GM12878 (cell line): ENCODE measurements at regions not wholly inside any gene's neighbourhood (a gene's known extent, or its start where the extent isn't known, plus 50 kb on each side); places are given as distances from the start of the nearest gene placed in this dataset.

Experiments used
- ATAC-seq: fragments of 200-7000 bp; cut with Tn5 transposase; 3 replicates; pipeline ENCODE4 v1.9.1; 2020; ENCODE audit warnings: mild to moderate bottlenecking, moderate library complexity
- BruUV-seq: library from RNA; stranded (reverse); fragments of 400-500 nt; replicated peaks from 2 replicates; lab custom pipeline; 2021; lab: Mats Ljungman, UMichigan
- CTCF ChIA-PET: fragments of 300-600 bp; sonication (Branson Sonifier 250); formaldehyde crosslinking; extraction: SDS; loops from one replicate; lab custom pipeline; 2021; ENCODE audit warnings: inconsistent platforms; lab: Yijun Ruan, JAX
- POLR2A ChIA-PET: fragments of 350-600 bp; formaldehyde crosslinking; extraction: SDS; loops from one replicate; lab custom pipeline; 2021; ENCODE audit warnings: inconsistent platforms; lab: Charles Lee
- RAD21 ChIA-PET: fragments of 300-600 bp; sonication (Branson Sonifier 250); formaldehyde crosslinking; loops from one replicate; lab custom pipeline; 2023; ENCODE audit warnings: antibody characterized with exemption; ENCODE audit not compliant: unreplicated experiment; lab: Charles Lee
- SMC1A ChIA-PET: fragments of 300-600 bp; sonication (Branson Sonifier 250); formaldehyde crosslinking; loops from one replicate; lab custom pipeline; 2023; ENCODE audit not compliant: unreplicated experiment, uncharacterized antibody; lab: Charles Lee
- DNase-seq: peaks from one replicate; pipeline ENCODE4 v3.0.0-alpha.2; 2011; ENCODE audit warnings: low read depth, low spot score
- FAIRE-seq: peaks from 3 replicates; lab custom pipeline; 2011; peaks lifted over from hg19 to GRCh38; lab: Jason Lieb, UNC
- H2AFZ ChIP-seq: 2 replicates; pipeline ENCODE4 v1.6.0; 2011; ENCODE audit warnings: low read depth, low read length, control low read depth; ENCODE audit not compliant: control insufficient read depth
- H3K27ac ChIP-seq: 2 replicates; pipeline ENCODE4 v1.5.1; 2011; ENCODE audit warnings: control low read depth; ENCODE audit not compliant: control insufficient read depth, insufficient read depth
- H3K27me3 ChIP-seq, 2 experiments: replicated peaks in 1 of 2; 2 replicates each; pipeline versions ENCODE4 v1.6.0 to v1.6.1; 2011; ENCODE audit warnings: low read length in 1 of 2; ENCODE audit not compliant: control insufficient read depth in 2 of 2, insufficient read depth in 2 of 2
- H3K36me3 ChIP-seq, 2 experiments: 2 replicates each; pipeline ENCODE4 v1.5.1; 2011; ENCODE audit warnings: low read length in 1 of 2; ENCODE audit not compliant: control insufficient read depth in 2 of 2, insufficient read depth in 2 of 2
- H3K4me1 ChIP-seq: 2 replicates; pipeline ENCODE4 v1.6.1; 2011; ENCODE audit warnings: mild to moderate bottlenecking, low read length, moderate library complexity, mixed read lengths; ENCODE audit not compliant: control insufficient read depth, insufficient read depth
- H3K4me2 ChIP-seq: 2 replicates; pipeline ENCODE4 v1.6.0; 2011; ENCODE audit warnings: control low read depth; ENCODE audit not compliant: control insufficient read depth, insufficient read depth
- H3K4me3 ChIP-seq: fragments of 200-600 bp; sonication (generic); 2 replicates; pipeline ENCODE4 v1.5.1; 2016
- H3K79me2 ChIP-seq: 2 replicates; pipeline ENCODE4 v1.6.0; 2011; ENCODE audit warnings: low read length; ENCODE audit not compliant: control insufficient read depth, insufficient read depth
- H3K9ac ChIP-seq: 2 replicates; pipeline ENCODE4 v1.8.0; 2011; ENCODE audit warnings: low read length, control low read depth, mixed read lengths; ENCODE audit not compliant: control insufficient read depth, insufficient read depth
- H3K9me3 ChIP-seq: replicated peaks from 3 replicates; pipeline ENCODE4 v1.5.1; 2011; ENCODE audit warnings: mild to moderate bottlenecking, low read length; ENCODE audit not compliant: control insufficient read depth, insufficient read depth
- H4K20me1 ChIP-seq: 2 replicates; pipeline ENCODE4 v1.6.0; 2011; ENCODE audit not compliant: control insufficient read depth, insufficient read depth
- MTA3 ChIP-seq: IDR thresholded peaks from 2 replicates; pipeline ENCODE4 v1.6.1; 2012; ENCODE audit warnings: low read length, inconsistent platforms, borderline replicate concordance
- MXI1 ChIP-seq: fragments of 150-350 bp; IDR thresholded peaks from 2 replicates; pipeline ENCODE4 v1.6.1; 2011; ENCODE audit warnings: low read depth, mild to moderate bottlenecking, inconsistent platforms, low read length, improper control_type of control experiment
- NBN ChIP-seq: fragments of 450-650 bp; IDR thresholded peaks from 2 replicates; pipeline ENCODE4 v1.6.1; 2016
- NR2C2 ChIP-seq: IDR thresholded peaks from 2 replicates; pipeline ENCODE4 v1.6.1; 2011; ENCODE audit warnings: borderline replicate concordance, low read depth; ENCODE audit not compliant: control insufficient read depth, insufficient read length
- SREBF2 ChIP-seq: IDR thresholded peaks from 2 replicates; pipeline ENCODE4 v1.6.1; 2012; ENCODE audit warnings: mild to moderate bottlenecking, low read length
- WGBS: methylation state at CpG from one replicate; pipeline ENCODE4 v1.1.6; 2016; ENCODE audit warnings: low lambda C conversion rate; ENCODE audit not compliant: insufficient replicate concordance, insufficient coverage; ENCODE audit errors: missing lambda C conversion rate; 5-methylcytosine and 5-hydroxymethylcytosine counted together
- in situ Hi-C: fragments of 300-500 bp; cut with MboI; formaldehyde crosslinking; loops from 9 replicates; pipeline ENCODE4 v1.14.3; 2018; ENCODE audit warnings: mixed read lengths
- intact Hi-C: fragments of 100-400 bp; cut with micrococcal nuclease; formaldehyde crosslinking; loops from one replicate; pipeline ENCODE4 v1.14.2; 2022; ENCODE audit not compliant: unreplicated experiment
- TF ChIP-seq, protein P1 (sequence below): fragments of 150-350 bp; IDR thresholded peaks from 2 replicates; pipeline ENCODE4 v1.6.1; 2016; ENCODE audit warnings: low read depth, low read length

DNA sequence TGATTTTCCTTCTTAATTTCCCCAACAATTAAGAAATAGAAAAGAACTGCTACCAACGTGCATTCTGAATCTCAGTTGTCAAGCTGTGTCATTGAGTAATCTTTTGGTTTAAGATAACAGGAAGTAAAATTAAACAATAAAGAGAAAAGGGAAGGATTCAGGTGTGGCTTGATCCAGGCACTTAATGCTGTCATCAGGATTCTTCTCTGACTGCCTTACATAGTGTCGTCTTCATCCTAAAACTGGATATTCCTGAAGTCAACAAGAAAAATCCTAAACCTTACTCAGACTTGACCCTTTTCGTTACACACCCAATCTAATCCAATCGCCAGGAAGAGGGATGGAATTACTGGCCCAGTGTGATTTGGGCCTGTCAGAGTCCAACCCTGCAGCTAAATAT, 443.8 kb downstream of the MED13L start (continued):
- no peak for TF ChIP-seq NR2C2
- TF ChIP-seq, all 136 proteins: peak for 0

DNA sequence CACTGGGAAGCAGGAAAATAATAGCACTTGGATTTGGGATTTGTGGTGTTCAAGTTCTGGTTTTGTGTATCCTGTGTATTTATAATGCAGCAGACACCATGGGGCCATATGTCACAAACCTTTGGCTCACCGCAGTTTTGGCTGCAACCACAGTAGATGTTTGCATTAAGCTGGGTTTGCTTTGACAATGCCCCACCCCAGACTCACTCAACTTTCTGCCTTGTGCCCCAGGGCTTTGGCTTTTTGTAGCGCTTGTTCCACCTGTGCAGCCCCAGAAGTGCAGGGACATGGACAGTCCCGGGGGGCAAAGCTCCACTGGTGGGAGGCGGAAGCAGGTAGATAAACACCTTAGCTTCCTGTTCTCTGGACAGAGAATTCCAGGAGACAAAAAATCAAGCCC, 446.9 kb downstream of the MED13L start:
- no peaks in the 10 kb centered on the region for H3K27me3 ChIP-seq
- no peaks in the 10 kb centered on the region for H3K4me1 ChIP-seq
- H3K4me3 ChIP-seq, result no peak overlapping the region
- H3K9ac ChIP-seq, result no peak overlapping the region
- ChIA-PET CTCF (interaction anchor here (0.6 kb wide), 1 partner anchor 46 kb away, joined by 5 read pairs; no protein-coding TSS in a partner anchor), RAD21 (no interaction called here), SMC1A (no interaction called here), POLR2A (no interaction called here)
- H3K9me3 ChIP-seq, result no peaks in the 10 kb centered on the region
- no peak for TF ChIP-seq MXI1
- no peak for TF ChIP-seq SREBF2
- TF ChIP-seq, protein P1, sequence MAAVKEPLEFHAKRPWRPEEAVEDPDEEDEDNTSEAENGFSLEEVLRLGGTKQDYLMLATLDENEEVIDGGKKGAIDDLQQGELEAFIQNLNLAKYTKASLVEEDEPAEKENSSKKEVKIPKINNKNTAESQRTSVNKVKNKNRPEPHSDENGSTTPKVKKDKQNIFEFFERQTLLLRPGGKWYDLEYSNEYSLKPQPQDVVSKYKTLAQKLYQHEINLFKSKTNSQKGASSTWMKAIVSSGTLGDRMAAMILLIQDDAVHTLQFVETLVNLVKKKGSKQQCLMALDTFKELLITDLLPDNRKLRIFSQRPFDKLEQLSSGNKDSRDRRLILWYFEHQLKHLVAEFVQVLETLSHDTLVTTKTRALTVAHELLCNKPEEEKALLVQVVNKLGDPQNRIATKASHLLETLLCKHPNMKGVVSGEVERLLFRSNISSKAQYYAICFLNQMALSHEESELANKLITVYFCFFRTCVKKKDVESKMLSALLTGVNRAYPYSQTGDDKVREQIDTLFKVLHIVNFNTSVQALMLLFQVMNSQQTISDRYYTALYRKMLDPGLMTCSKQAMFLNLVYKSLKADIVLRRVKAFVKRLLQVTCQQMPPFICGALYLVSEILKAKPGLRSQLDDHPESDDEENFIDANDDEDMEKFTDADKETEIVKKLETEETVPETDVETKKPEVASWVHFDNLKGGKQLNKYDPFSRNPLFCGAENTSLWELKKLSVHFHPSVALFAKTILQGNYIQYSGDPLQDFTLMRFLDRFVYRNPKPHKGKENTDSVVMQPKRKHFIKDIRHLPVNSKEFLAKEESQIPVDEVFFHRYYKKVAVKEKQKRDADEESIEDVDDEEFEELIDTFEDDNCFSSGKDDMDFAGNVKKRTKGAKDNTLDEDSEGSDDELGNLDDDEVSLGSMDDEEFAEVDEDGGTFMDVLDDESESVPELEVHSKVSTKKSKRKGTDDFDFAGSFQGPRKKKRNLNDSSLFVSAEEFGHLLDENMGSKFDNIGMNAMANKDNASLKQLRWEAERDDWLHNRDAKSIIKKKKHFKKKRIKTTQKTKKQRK, result no peak
- no peak for TF ChIP-seq MTA3
- TF ChIP-seq NBN, result no peak
- 53% methylated on average over 4 of the region's 4 CpGs for WGBS
- no peak for DNase-seq
- H3K36me3 ChIP-seq, result no peaks in the 10 kb centered on the region
- no peak overlapping the region for H2AFZ ChIP-seq
- no peaks in the 10 kb centered on the region for H4K20me1 ChIP-seq
- no TSS peak for BruUV-seq
- in situ Hi-C loops (no loop called here), intact Hi-C loops (no loop called here)
- FAIRE-seq, result no peak
- H3K79me2 ChIP-seq, result no peaks in the 10 kb centered on the region
- H3K4me2 ChIP-seq, result no peak overlapping the region
- no peak for ATAC-seq
- no peak overlapping the region for H3K27ac ChIP-seq
